GM21528 (cell line): ENCODE measurements at regions not wholly inside any gene's neighbourhood (a gene's known extent, or its start where the extent isn't known, plus 50 kb on each side); places are given as distances from the start of the nearest gene placed in this dataset.

ENCODE experiments used
- ATAC-seq: cut with Tn5 transposase; IDR thresholded peaks from one replicate; pipeline ENCODE4 v1.9.1; 2021; ENCODE audit warnings: mild to moderate bottlenecking, moderate library complexity; ENCODE audit not compliant: unreplicated experiment, low FRiP score

- no peak for ATAC-seq
Measured at GRCh38 chr7:52897713-52898112, 137.7 kb upstream of the POM121L12 start.

GRCh38 chr7:52897288-52897687, 138.1 kb upstream of the POM121L12 start:
- no peak for ATAC-seq

- ATAC-seq = no peak
Measured at GRCh38 chr7:52877240-52877639, 158.2 kb upstream of the POM121L12 start.

- ATAC-seq = no peak
Measured at GRCh38 chr7:52876402-52876801, 159.0 kb upstream of the POM121L12 start.

GRCh38 chr7:52863652-52864051, 171.8 kb upstream of the POM121L12 start:
- no peak for ATAC-seq

- ATAC-seq = no peak
Measured at GRCh38 chr7:52862321-52862720, 173.1 kb upstream of the POM121L12 start.

- no peak for ATAC-seq
Measured at GRCh38 chr7:52857367-52857766, 178.1 kb upstream of the POM121L12 start.

- ATAC-seq = no peak
Measured at GRCh38 chr7:52854681-52855080, 180.8 kb upstream of the POM121L12 start.

- no peak for ATAC-seq
Measured at GRCh38 chr7:52851547-52851946, 183.9 kb upstream of the POM121L12 start.

GRCh38 chr7:52843436-52843835, 192.0 kb upstream of the POM121L12 start:
- ATAC-seq = no peak

- ATAC-seq = no peak
Measured at GRCh38 chr7:52842202-52842900, 193.1 kb upstream of the POM121L12 start.

GRCh38 chr7:52838981-52839411, 196.4 kb upstream of the POM121L12 start:
- ATAC-seq = no peak

- ATAC-seq = no peak
Measured at GRCh38 chr7:52831321-52831720, 204.1 kb upstream of the POM121L12 start.

- no peak for ATAC-seq
Measured at GRCh38 chr7:52830801-52831200, 204.6 kb upstream of the POM121L12 start.

- no peak for ATAC-seq
Measured at GRCh38 chr7:52826515-52827265, 208.7 kb upstream of the POM121L12 start.

GRCh38 chr7:52825611-52826010, 209.8 kb upstream of the POM121L12 start:
- ATAC-seq = no peak

GRCh38 chr7:52811537-52811936, 223.9 kb upstream of the POM121L12 start:
- ATAC-seq = no peak

GRCh38 chr7:52799817-52800216, 235.6 kb upstream of the POM121L12 start:
- ATAC-seq = no peak

GRCh38 chr7:52797801-52798200, 237.6 kb upstream of the POM121L12 start:
- ATAC-seq = no peak

GRCh38 chr7:52794621-52795020, 240.8 kb upstream of the POM121L12 start:
- no peak for ATAC-seq

GRCh38 chr7:52791176-52791700, 244.2 kb upstream of the POM121L12 start:
- ATAC-seq = no peak

GRCh38 chr7:52786174-52786573, 249.3 kb upstream of the POM121L12 start:
- no peak for ATAC-seq
